COLO668 (cell line): ENCODE measurements at regions not wholly inside any gene's neighbourhood (a gene's known extent, or its start where the extent isn't known, plus 50 kb on each side); places are given as distances from the start of the nearest gene placed in this dataset.

Experiments
- DNase-seq: peaks from one replicate; lab custom pipeline; 2025; ENCODE audit not compliant: unreplicated experiment; lab: John Stamatoyannopoulos, UW

- DNase-seq: no peak
Measured at GRCh38 chr13:73492811-73493210, 434.0 kb downstream of the KLF5 start.

- no peak for DNase-seq
Measured at GRCh38 chr13:73482556-73482955, 423.8 kb downstream of the KLF5 start.

GRCh38 chr13:73481886-73482445, 423.2 kb downstream of the KLF5 start:
- DNase-seq: no peak

- DNase-seq: no peak
Measured at GRCh38 chr13:73480779-73481559, 422.2 kb downstream of the KLF5 start.

GRCh38 chr13:73479856-73480255, 421.1 kb downstream of the KLF5 start:
- DNase-seq: no peak

- DNase-seq: no peak
Measured at GRCh38 chr13:73479351-73479750, 420.5 kb downstream of the KLF5 start.

GRCh38 chr13:73477441-73477840, 418.6 kb downstream of the KLF5 start:
- DNase-seq: no peak

GRCh38 chr13:73473016-73473415, 414.2 kb downstream of the KLF5 start:
- no peak for DNase-seq

GRCh38 chr13:73467125-73467524, 408.3 kb downstream of the KLF5 start:
- no peak for DNase-seq

- no peak for DNase-seq
Measured at GRCh38 chr13:73466561-73466960, 407.8 kb downstream of the KLF5 start.

- DNase-seq: no peak
Measured at GRCh38 chr13:73465617-73465971, 406.8 kb downstream of the KLF5 start.

- DNase-seq: no peak
Measured at GRCh38 chr13:73464758-73465616, 406.2 kb downstream of the KLF5 start.

GRCh38 chr13:73462241-73462640, 403.4 kb downstream of the KLF5 start:
- no peak for DNase-seq

GRCh38 chr13:73451221-73452029, 392.6 kb downstream of the KLF5 start:
- peak; percentile 24 for DNase-seq

GRCh38 chr13:73450583-73450982, 391.8 kb downstream of the KLF5 start:
- no peak for DNase-seq

- no peak for DNase-seq
Measured at GRCh38 chr13:73449252-73449651, 390.4 kb downstream of the KLF5 start.

- peak; percentile 56 for DNase-seq
Measured at GRCh38 chr13:73440296-73440895, 381.6 kb downstream of the KLF5 start.

- no peak for DNase-seq
Measured at GRCh38 chr13:73433890-73434289, 375.1 kb downstream of the KLF5 start.

- DNase-seq: no peak
Measured at GRCh38 chr13:73433458-73433857, 374.7 kb downstream of the KLF5 start.

GRCh38 chr13:73429701-73430100, 370.9 kb downstream of the KLF5 start:
- no peak for DNase-seq

- DNase-seq: no peak
Measured at GRCh38 chr13:73428706-73429105, 369.9 kb downstream of the KLF5 start.
